ENCODE measurements at regions not wholly inside any gene's neighbourhood (a gene's known extent, or its start where the extent isn't known, plus 50 kb on each side); places are given as distances from the start of the nearest gene placed in this dataset.

GRCh38 chr3:190197346-190197763, 76.7 kb upstream of the P3H2 start:
- Histone ChIP-seq H3K79me1 (replicated peaks; ENCODE audit: low read length, poor library complexity, severe bottlenecking) (no peaks in the 10 kb centered on the region), H3K4me2 (ENCODE audit: low read length, poor library complexity, severe bottlenecking) (peak overlapping the region; percentile 17), H2BK120ac (ENCODE audit: low read depth, low read length) (no peak overlapping the region), H3K36me3 (ENCODE audit: control insufficient read depth in 1 of 2, insufficient read depth in 2 of 2, low read depth in 1 of 2, low read length in 2 of 2) (no peaks in the 10 kb centered on the region), H3K27ac (ENCODE audit: low read length, poor library complexity, severe bottlenecking) (peak overlapping the region; percentile 85), H3K18ac (ENCODE audit: low read depth in 1 of 2, low read length in 2 of 2) (no peak overlapping the region), H2AK5ac (ENCODE audit: low read length, severe bottlenecking) (no peak overlapping the region), H2BK12ac (ENCODE audit: low read length in 2 of 2) (no peak overlapping the region), H3K4ac (ENCODE audit: low read depth in 1 of 2, low read length in 2 of 2) (no peak overlapping the region), H3K9me3 (ENCODE audit: control insufficient read depth, low read length) (no peaks in the 10 kb centered on the region), H3K4me1 (ENCODE audit: control insufficient read depth, insufficient read depth, low read depth, low read length) (peaks cover 2% of the 10 kb centered on the region), H3K4me3 (ENCODE audit: insufficient read depth in 1 of 2, low read depth in 1 of 2, low read length in 2 of 2) (no peak overlapping the region), H4K8ac (ENCODE audit: low read length) (no peak overlapping the region), H2AFZ (ENCODE audit: low read depth, low read length) (peak overlapping the region; percentile 10), H2BK5ac (ENCODE audit: low read depth, low read length, poor library complexity, severe bottlenecking) (no peak overlapping the region), H3K14ac (ENCODE audit: low read length in 2 of 2) (no peak overlapping the region), H3K27me3 (ENCODE audit: control insufficient read depth in 1 of 2, insufficient read depth in 1 of 2, low read length in 2 of 2) (no peaks in the 10 kb centered on the region), H4K91ac (ENCODE audit: low read length) (no peak overlapping the region), H2BK15ac (ENCODE audit: low read depth, poor library complexity, severe bottlenecking) (no peak overlapping the region), H3K23ac (ENCODE audit: low read length in 2 of 2) (no peak overlapping the region), H3K9ac (ENCODE audit: low read length) (no peak overlapping the region)
- WGBS, result 96% methylated on average over 3 of the region's 3 CpGs
- DNase-seq, result peak; percentile 15

- DNase-seq, result no peak
- H4K8ac ChIP-seq (ENCODE audit: low read length), result no peak overlapping the region
- H3K9ac ChIP-seq (ENCODE audit: low read length), result no peak overlapping the region
- no peaks in the 10 kb centered on the region for H3K79me1 ChIP-seq (replicated peaks; ENCODE audit: low read length, poor library complexity, severe bottlenecking)
- no peaks in the 10 kb centered on the region for H3K9me3 ChIP-seq (ENCODE audit: control insufficient read depth, low read length)
- H2BK12ac ChIP-seq (ENCODE audit: low read length in 2 of 2), result no peak overlapping the region
- H2AFZ ChIP-seq (ENCODE audit: low read depth, low read length), result no peak overlapping the region
- no peak overlapping the region for H3K23ac ChIP-seq (ENCODE audit: low read length in 2 of 2)
- no peaks in the 10 kb centered on the region for H3K27me3 ChIP-seq (ENCODE audit: control insufficient read depth in 1 of 2, insufficient read depth in 1 of 2, low read length in 2 of 2)
- H3K4me2 ChIP-seq (ENCODE audit: low read length, poor library complexity, severe bottlenecking), result no peak overlapping the region
- no peak overlapping the region for H2BK120ac ChIP-seq (ENCODE audit: low read depth, low read length)
- H4K91ac ChIP-seq (ENCODE audit: low read length), result no peak overlapping the region
- no peaks in the 10 kb centered on the region for H3K4me1 ChIP-seq (ENCODE audit: control insufficient read depth, insufficient read depth, low read depth, low read length)
- H2BK5ac ChIP-seq (ENCODE audit: low read depth, low read length, poor library complexity, severe bottlenecking), result no peak overlapping the region
- no peaks in the 10 kb centered on the region for H3K36me3 ChIP-seq (ENCODE audit: control insufficient read depth in 1 of 2, insufficient read depth in 2 of 2, low read depth in 1 of 2, low read length in 2 of 2)
- no peak overlapping the region for H3K4ac ChIP-seq (ENCODE audit: low read depth in 1 of 2, low read length in 2 of 2)
- H3K27ac ChIP-seq (ENCODE audit: low read length, poor library complexity, severe bottlenecking), result no peak overlapping the region
- H3K4me3 ChIP-seq (ENCODE audit: insufficient read depth in 1 of 2, low read depth in 1 of 2, low read length in 2 of 2), result no peak overlapping the region
- 95% methylated on average over 3 of the region's 3 CpGs for WGBS
- no peak overlapping the region for H2BK15ac ChIP-seq (ENCODE audit: low read depth, poor library complexity, severe bottlenecking)
- no peak overlapping the region for H3K18ac ChIP-seq (ENCODE audit: low read depth in 1 of 2, low read length in 2 of 2)
- H3K14ac ChIP-seq (ENCODE audit: low read length in 2 of 2), result no peak overlapping the region
- H2AK5ac ChIP-seq (ENCODE audit: low read length, severe bottlenecking), result no peak overlapping the region
These were observed 73.8 kb upstream of the P3H2 start for GRCh38 chr3:190194506-190194905.

- H2AK5ac ChIP-seq (ENCODE audit: low read length, severe bottlenecking), result no peak overlapping the region
- no peak overlapping the region for H3K14ac ChIP-seq (ENCODE audit: low read length in 2 of 2)
- H3K36me3 ChIP-seq (ENCODE audit: control insufficient read depth in 1 of 2, insufficient read depth in 2 of 2, low read depth in 1 of 2, low read length in 2 of 2), result no peaks in the 10 kb centered on the region
- no peak overlapping the region for H4K8ac ChIP-seq (ENCODE audit: low read length)
- DNase-seq, result peak; percentile 43
- no peak overlapping the region for H3K4ac ChIP-seq (ENCODE audit: low read depth in 1 of 2, low read length in 2 of 2)
- H3K9ac ChIP-seq (ENCODE audit: low read length), result no peak overlapping the region
- no peaks in the 10 kb centered on the region for H3K27me3 ChIP-seq (ENCODE audit: control insufficient read depth in 1 of 2, insufficient read depth in 1 of 2, low read length in 2 of 2)
- H3K4me3 ChIP-seq (ENCODE audit: insufficient read depth in 1 of 2, low read depth in 1 of 2, low read length in 2 of 2), result no peak overlapping the region
- no peaks in the 10 kb centered on the region for H3K79me1 ChIP-seq (replicated peaks; ENCODE audit: low read length, poor library complexity, severe bottlenecking)
- H2AFZ ChIP-seq (ENCODE audit: low read depth, low read length), result no peak overlapping the region
- H4K91ac ChIP-seq (ENCODE audit: low read length), result no peak overlapping the region
- no peak overlapping the region for H2BK12ac ChIP-seq (ENCODE audit: low read length in 2 of 2)
- no peak overlapping the region for H3K23ac ChIP-seq (ENCODE audit: low read length in 2 of 2)
- H2BK5ac ChIP-seq (ENCODE audit: low read depth, low read length, poor library complexity, severe bottlenecking), result no peak overlapping the region
- 16% methylated on average over 4 of the region's 4 CpGs for WGBS
- no peak overlapping the region for H3K4me2 ChIP-seq (ENCODE audit: low read length, poor library complexity, severe bottlenecking)
- no peaks in the 10 kb centered on the region for H3K4me1 ChIP-seq (ENCODE audit: control insufficient read depth, insufficient read depth, low read depth, low read length)
- H3K27ac ChIP-seq (ENCODE audit: low read length, poor library complexity, severe bottlenecking), result no peak overlapping the region
- no peak overlapping the region for H2BK15ac ChIP-seq (ENCODE audit: low read depth, poor library complexity, severe bottlenecking)
- H3K18ac ChIP-seq (ENCODE audit: low read depth in 1 of 2, low read length in 2 of 2), result no peak overlapping the region
- H2BK120ac ChIP-seq (ENCODE audit: low read depth, low read length), result no peak overlapping the region
- no peaks in the 10 kb centered on the region for H3K9me3 ChIP-seq (ENCODE audit: control insufficient read depth, low read length)
These were observed 72.5 kb upstream of the P3H2 start for GRCh38 chr3:190193210-190193609.

GRCh38 chr3:190192739-190193138, 72.0 kb upstream of the P3H2 start:
- no peak overlapping the region for H3K27ac ChIP-seq (ENCODE audit: low read length, poor library complexity, severe bottlenecking)
- H2BK15ac ChIP-seq (ENCODE audit: low read depth, poor library complexity, severe bottlenecking), result no peak overlapping the region
- no peak overlapping the region for H3K23ac ChIP-seq (ENCODE audit: low read length in 2 of 2)
- no peak overlapping the region for H3K14ac ChIP-seq (ENCODE audit: low read length in 2 of 2)
- 83% methylated on average over 2 of the region's 2 CpGs for WGBS
- no peak overlapping the region for H3K9ac ChIP-seq (ENCODE audit: low read length)
- H2AFZ ChIP-seq (ENCODE audit: low read depth, low read length), result no peak overlapping the region
- no peak overlapping the region for H3K4me3 ChIP-seq (ENCODE audit: insufficient read depth in 1 of 2, low read depth in 1 of 2, low read length in 2 of 2)
- no peaks in the 10 kb centered on the region for H3K9me3 ChIP-seq (ENCODE audit: control insufficient read depth, low read length)
- no peak overlapping the region for H4K91ac ChIP-seq (ENCODE audit: low read length)
- no peak overlapping the region for H2BK120ac ChIP-seq (ENCODE audit: low read depth, low read length)
- H4K8ac ChIP-seq (ENCODE audit: low read length), result no peak overlapping the region
- no peak overlapping the region for H2AK5ac ChIP-seq (ENCODE audit: low read length, severe bottlenecking)
- H3K4me2 ChIP-seq (ENCODE audit: low read length, poor library complexity, severe bottlenecking), result no peak overlapping the region
- peak; percentile 38 for DNase-seq
- no peak overlapping the region for H2BK5ac ChIP-seq (ENCODE audit: low read depth, low read length, poor library complexity, severe bottlenecking)
- H3K4me1 ChIP-seq (ENCODE audit: control insufficient read depth, insufficient read depth, low read depth, low read length), result peaks cover under 1% of the 10 kb centered on the region
- H3K27me3 ChIP-seq (ENCODE audit: control insufficient read depth in 1 of 2, insufficient read depth in 1 of 2, low read length in 2 of 2), result no peaks in the 10 kb centered on the region
- no peak overlapping the region for H3K4ac ChIP-seq (ENCODE audit: low read depth in 1 of 2, low read length in 2 of 2)
- H3K18ac ChIP-seq (ENCODE audit: low read depth in 1 of 2, low read length in 2 of 2), result peak overlapping the region in 1 of 2 experiments; percentile 56
- no peak overlapping the region for H2BK12ac ChIP-seq (ENCODE audit: low read length in 2 of 2)
- H3K79me1 ChIP-seq (replicated peaks; ENCODE audit: low read length, poor library complexity, severe bottlenecking), result no peaks in the 10 kb centered on the region
- H3K36me3 ChIP-seq (ENCODE audit: control insufficient read depth in 1 of 2, insufficient read depth in 2 of 2, low read depth in 1 of 2, low read length in 2 of 2), result no peaks in the 10 kb centered on the region
